DOHH2 (cell line): ENCODE measurements at regions not wholly inside any gene's neighbourhood (a gene's known extent, or its start where the extent isn't known, plus 50 kb on each side); places are given as distances from the start of the nearest gene placed in this dataset.

Experiments used
- H3F3A ChIP-seq: fragments of 200-600 bp; sonication (generic), shearing (Covaris generic); 2 replicates; pipeline ENCODE4 v1.6.0; 2016; ENCODE audit warnings: antibody characterized with exemption, mild to moderate bottlenecking; ENCODE audit not compliant: control insufficient read depth, insufficient read depth
- H3K27ac ChIP-seq: fragments of 200-600 bp; sonication (generic); 2 replicates; pipeline ENCODE4 v1.5.1; 2014; ENCODE audit warnings: low read depth, mild to moderate bottlenecking, low read length, moderate library complexity
- H3K27me3 ChIP-seq: fragments of 200-600 bp; sonication (generic); 2 replicates; pipeline ENCODE4 v1.6.1; 2014; ENCODE audit warnings: mild to moderate bottlenecking, low read length, mixed read lengths; ENCODE audit not compliant: control insufficient read depth
- H3K36me3 ChIP-seq: fragments of 200-600 bp; sonication (generic); 2 replicates; pipeline ENCODE4 v1.6.1; 2014; ENCODE audit warnings: mild to moderate bottlenecking, low read length, moderate library complexity, mixed read lengths; ENCODE audit not compliant: control insufficient read depth
- H3K4me1 ChIP-seq: fragments of 200-600 bp; sonication (generic); 2 replicates; pipeline ENCODE4 v1.6.1; 2014; ENCODE audit warnings: mild to moderate bottlenecking, low read length, mixed read lengths; ENCODE audit not compliant: control insufficient read depth
- H3K4me2 ChIP-seq: fragments of 200-600 bp; sonication (generic); 2 replicates; pipeline ENCODE4 v1.6.0; 2014; ENCODE audit warnings: mild to moderate bottlenecking, low read length, moderate library complexity
- H3K4me3 ChIP-seq: fragments of 200-600 bp; sonication (generic); 2 replicates; pipeline ENCODE4 v1.5.1; 2014; ENCODE audit warnings: mild to moderate bottlenecking, low read length, mixed read lengths
- H3K79me2 ChIP-seq: fragments of 200-600 bp; sonication (generic); 2 replicates; pipeline ENCODE4 v1.6.1; 2014; ENCODE audit warnings: mild to moderate bottlenecking, low read length, mixed read lengths; ENCODE audit not compliant: control insufficient read depth
- H3K9me2 ChIP-seq: fragments of 200-600 bp; sonication (generic); replicated peaks from 2 replicates; pipeline ENCODE4 v1.6.1; 2014; ENCODE audit warnings: mild to moderate bottlenecking, low read length, mixed read lengths; ENCODE audit not compliant: control insufficient read depth
- H3K9me3 ChIP-seq: fragments of 200-600 bp; sonication (generic); 2 replicates; pipeline ENCODE4 v1.6.1; 2014; ENCODE audit warnings: antibody characterized with exemption, low read length, mixed read lengths; ENCODE audit not compliant: control insufficient read depth, insufficient read depth
- H4K20me1 ChIP-seq: fragments of 200-600 bp; sonication (generic); 2 replicates; pipeline ENCODE4 v1.6.0; 2014; ENCODE audit warnings: low read depth, mild to moderate bottlenecking, antibody characterized with exemption, low read length, moderate library complexity; ENCODE audit not compliant: control insufficient read depth, insufficient read depth
- EZH2phosphoT487 ChIP-seq: fragments of 200-600 bp; sonication (generic); IDR thresholded peaks from 2 replicates; pipeline ENCODE4 v1.6.1; 2017; ENCODE audit warnings: borderline replicate concordance, mild to moderate bottlenecking, antibody characterized with exemption, low read length, moderate library complexity, mixed read lengths
- TF ChIP-seq, protein P1 (sequence below): fragments of 200-600 bp; sonication (generic); IDR thresholded peaks from one replicate; pipeline ENCODE4 v1.5.1; 2014; ENCODE audit warnings: antibody characterized with exemption, mild to moderate bottlenecking, low read depth, low read length; ENCODE audit not compliant: poor library complexity, severe bottlenecking

DNA sequence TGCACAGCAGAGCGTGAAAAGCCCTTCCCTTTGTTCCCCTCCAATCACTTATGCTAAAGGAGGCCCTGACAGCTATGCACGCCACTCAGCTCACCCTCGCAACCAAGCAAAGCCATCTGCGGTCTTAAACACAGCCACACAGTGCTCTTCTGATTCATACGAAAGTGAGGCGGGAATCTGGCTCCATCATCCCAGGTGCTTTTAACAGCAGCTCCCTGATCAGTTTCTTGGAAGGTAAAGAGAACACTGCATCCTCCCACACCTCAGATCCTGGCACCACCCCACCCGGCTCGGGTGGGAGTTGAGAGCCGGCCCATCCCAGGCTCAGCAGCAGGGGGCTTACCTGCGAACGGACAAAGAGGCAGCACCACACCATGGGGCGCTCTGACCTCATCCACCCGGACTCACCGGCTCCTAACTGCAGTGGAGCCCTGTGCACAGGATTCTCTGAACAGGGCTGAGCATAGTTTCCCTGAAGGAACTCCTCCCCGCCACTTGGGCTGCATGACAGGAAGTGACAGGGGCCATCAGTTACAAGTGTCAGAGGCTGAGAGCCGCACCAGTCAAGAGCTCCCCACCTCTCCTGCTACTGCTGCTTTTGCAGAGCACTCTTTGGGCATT lies 114.3 kb upstream of the ARHGEF3 start:
- Histone ChIP-seq H3K4me1 (peaks cover 62% of the 10 kb centered on the region), H3K9me3 (no peaks in the 10 kb centered on the region), H3F3A (peaks cover 22% of the 10 kb centered on the region), H3K27me3 (no peaks in the 10 kb centered on the region), H3K4me3 (peak overlapping the region; percentile 77), H3K4me2 (peak overlapping the region; percentile 96), H3K9me2 (no peaks in the 10 kb centered on the region), H3K36me3 (no peaks in the 10 kb centered on the region), H3K27ac (peak overlapping the region; percentile 81), H4K20me1 (no peaks in the 10 kb centered on the region), H3K79me2 (no peaks in the 10 kb centered on the region)
- TF ChIP-seq, protein P1, sequence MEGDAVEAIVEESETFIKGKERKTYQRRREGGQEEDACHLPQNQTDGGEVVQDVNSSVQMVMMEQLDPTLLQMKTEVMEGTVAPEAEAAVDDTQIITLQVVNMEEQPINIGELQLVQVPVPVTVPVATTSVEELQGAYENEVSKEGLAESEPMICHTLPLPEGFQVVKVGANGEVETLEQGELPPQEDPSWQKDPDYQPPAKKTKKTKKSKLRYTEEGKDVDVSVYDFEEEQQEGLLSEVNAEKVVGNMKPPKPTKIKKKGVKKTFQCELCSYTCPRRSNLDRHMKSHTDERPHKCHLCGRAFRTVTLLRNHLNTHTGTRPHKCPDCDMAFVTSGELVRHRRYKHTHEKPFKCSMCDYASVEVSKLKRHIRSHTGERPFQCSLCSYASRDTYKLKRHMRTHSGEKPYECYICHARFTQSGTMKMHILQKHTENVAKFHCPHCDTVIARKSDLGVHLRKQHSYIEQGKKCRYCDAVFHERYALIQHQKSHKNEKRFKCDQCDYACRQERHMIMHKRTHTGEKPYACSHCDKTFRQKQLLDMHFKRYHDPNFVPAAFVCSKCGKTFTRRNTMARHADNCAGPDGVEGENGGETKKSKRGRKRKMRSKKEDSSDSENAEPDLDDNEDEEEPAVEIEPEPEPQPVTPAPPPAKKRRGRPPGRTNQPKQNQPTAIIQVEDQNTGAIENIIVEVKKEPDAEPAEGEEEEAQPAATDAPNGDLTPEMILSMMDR, result peak; percentile 18
- TF ChIP-seq EZH2phosphoT487, result no peak

DNA sequence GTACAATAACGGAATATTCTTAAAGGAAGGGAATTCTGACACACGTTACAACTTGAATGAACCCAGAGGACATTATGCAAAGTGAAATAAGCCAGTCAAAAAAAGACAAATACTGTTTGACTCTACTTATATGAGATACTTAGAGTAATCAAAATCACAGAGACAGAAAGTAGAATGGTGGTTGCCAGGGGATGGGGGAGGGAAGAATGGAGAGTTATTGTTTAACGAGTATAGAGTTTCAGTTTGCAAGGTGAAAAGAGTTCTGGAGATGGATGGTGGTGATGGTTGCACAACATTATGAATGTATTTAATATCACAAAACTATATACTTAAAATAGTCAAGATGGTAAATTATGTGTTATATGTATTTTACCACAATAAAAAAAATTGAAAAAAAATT lies 112.9 kb upstream of the ARHGEF3 start:
- TF ChIP-seq, protein P1, result no peak
- no peak for TF ChIP-seq EZH2phosphoT487
- Histone ChIP-seq H3K4me2 (no peak overlapping the region), H3F3A (peaks cover 22% of the 10 kb centered on the region), H4K20me1 (no peaks in the 10 kb centered on the region), H3K4me3 (no peak overlapping the region), H3K79me2 (no peaks in the 10 kb centered on the region), H3K36me3 (no peaks in the 10 kb centered on the region), H3K27me3 (no peaks in the 10 kb centered on the region), H3K9me3 (no peaks in the 10 kb centered on the region), H3K9me2 (no peaks in the 10 kb centered on the region), H3K4me1 (peaks cover 57% of the 10 kb centered on the region), H3K27ac (no peak overlapping the region)

DNA sequence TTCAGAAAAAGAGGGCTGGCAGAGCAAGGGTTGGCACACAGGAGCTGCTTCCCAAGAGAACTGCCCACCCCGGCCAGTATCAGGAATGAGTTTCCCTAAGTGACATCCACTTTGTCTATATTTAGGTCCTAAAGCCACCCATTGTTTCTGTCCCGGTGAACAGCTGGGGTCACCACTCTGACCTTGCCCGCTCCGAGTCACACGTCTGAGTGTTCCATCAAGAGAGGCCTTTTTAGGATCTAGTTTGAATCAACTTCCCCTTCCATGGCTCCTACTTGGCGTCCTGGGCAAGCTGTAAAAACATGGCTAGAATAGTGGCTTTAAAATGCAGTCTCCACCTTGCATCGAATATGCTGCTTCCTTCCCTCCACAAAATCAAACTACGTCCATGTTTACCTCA lies 109.6 kb upstream of the ARHGEF3 start:
- H3K4me3 ChIP-seq, result no peak overlapping the region
- no peaks in the 10 kb centered on the region for H3K36me3 ChIP-seq
- H3K27me3 ChIP-seq, result no peaks in the 10 kb centered on the region
- no peaks in the 10 kb centered on the region for H3F3A ChIP-seq
- no peaks in the 10 kb centered on the region for H3K79me2 ChIP-seq
- H4K20me1 ChIP-seq, result no peaks in the 10 kb centered on the region
- H3K4me1 ChIP-seq, result peaks cover 24% of the 10 kb centered on the region
- H3K9me3 ChIP-seq, result no peaks in the 10 kb centered on the region
- H3K4me2 ChIP-seq, result no peak overlapping the region
- H3K27ac ChIP-seq, result no peak overlapping the region
- H3K9me2 ChIP-seq, result no peaks in the 10 kb centered on the region
- no peak for TF ChIP-seq EZH2phosphoT487
- TF ChIP-seq, protein P1, result no peak
